Stimulated activated memory B cell treated with anti-CD40 and anti-IgM and Interleukin-4, amounts not matched to agents 10 μg/mL and 1 μg/mL and 100 μg/mL, for 72 hours (primary cell): ENCODE measurements at regions not wholly inside any gene's neighbourhood (a gene's known extent, or its start where the extent isn't known, plus 50 kb on each side); places are given as distances from the start of the nearest gene placed in this dataset.

Experiments used
- ATAC-seq: fragments of 150-1000 bp; cut with Tn5 transposase; 2 replicates; pipeline ENCODE4 v1.10.0; 2021
- H3K27ac Mint-ChIP-seq: one replicate; pipeline ENCODE4 v1.8.0; 2022; ENCODE audit warnings: mild to moderate bottlenecking, mixed read lengths
- H3K27me3 Mint-ChIP-seq: one replicate; pipeline ENCODE4 v1.8.0; 2022; ENCODE audit warnings: mixed read lengths
- H3K36me3 Mint-ChIP-seq: one replicate; pipeline ENCODE4 v1.8.0; 2022; ENCODE audit warnings: mixed read lengths
- H3K4me1 Mint-ChIP-seq: one replicate; pipeline ENCODE4 v1.8.0; 2022; ENCODE audit warnings: mixed read lengths
- H3K4me3 Mint-ChIP-seq: one replicate; pipeline ENCODE4 v1.8.0; 2022; ENCODE audit warnings: mild to moderate bottlenecking, moderate library complexity, mixed read lengths
- H3K9me3 Mint-ChIP-seq: one replicate; pipeline ENCODE4 v1.8.0; 2022; ENCODE audit warnings: mixed read lengths

GRCh38 chr2:192277494-192278109 is 82.9 kb upstream of the TMEFF2 start:
- Mint-ChIP-seq H3K27ac (no peak overlapping the region), H3K9me3 (no peaks in the 10 kb centered on the region), H3K27me3 (no peaks in the 10 kb centered on the region), H3K4me3 (no peak overlapping the region), H3K4me1 (peaks cover 9% of the 10 kb centered on the region), H3K36me3 (no peaks in the 10 kb centered on the region)
- no peak for ATAC-seq

- no peak for ATAC-seq
- no peak overlapping the region for H3K4me3 Mint-ChIP-seq
- H3K27me3 Mint-ChIP-seq, result no peaks in the 10 kb centered on the region
- H3K36me3 Mint-ChIP-seq, result no peaks in the 10 kb centered on the region
- peaks cover 9% of the 10 kb centered on the region for H3K4me1 Mint-ChIP-seq
- no peaks in the 10 kb centered on the region for H3K9me3 Mint-ChIP-seq
- H3K27ac Mint-ChIP-seq, result no peak overlapping the region
Measured at GRCh38 chr2:192275632-192276031, 80.9 kb upstream of the TMEFF2 start.

GRCh38 chr2:192267484-192267883 is 72.8 kb upstream of the TMEFF2 start:
- Mint-ChIP-seq H3K27me3 (no peaks in the 10 kb centered on the region), H3K4me1 (no peaks in the 10 kb centered on the region), H3K9me3 (no peaks in the 10 kb centered on the region), H3K27ac (no peak overlapping the region), H3K36me3 (no peaks in the 10 kb centered on the region), H3K4me3 (no peak overlapping the region)
- no peak for ATAC-seq

GRCh38 chr2:192265751-192266150 is 71.0 kb upstream of the TMEFF2 start:
- Mint-ChIP-seq H3K27ac (no peak overlapping the region), H3K36me3 (no peaks in the 10 kb centered on the region), H3K4me3 (no peak overlapping the region), H3K27me3 (no peaks in the 10 kb centered on the region), H3K9me3 (no peaks in the 10 kb centered on the region), H3K4me1 (no peaks in the 10 kb centered on the region)
- ATAC-seq, result no peak

- no peak for ATAC-seq
- Mint-ChIP-seq H3K9me3 (no peaks in the 10 kb centered on the region), H3K27me3 (no peaks in the 10 kb centered on the region), H3K27ac (no peak overlapping the region), H3K4me1 (no peaks in the 10 kb centered on the region), H3K4me3 (no peak overlapping the region), H3K36me3 (no peaks in the 10 kb centered on the region)
Measured at GRCh38 chr2:192254444-192254843, 59.7 kb upstream of the TMEFF2 start.

GRCh38 chr2:192253692-192254091 is 59.0 kb upstream of the TMEFF2 start:
- Mint-ChIP-seq H3K27me3 (no peaks in the 10 kb centered on the region), H3K9me3 (no peaks in the 10 kb centered on the region), H3K36me3 (no peaks in the 10 kb centered on the region), H3K4me1 (no peaks in the 10 kb centered on the region), H3K27ac (no peak overlapping the region), H3K4me3 (no peak overlapping the region)
- no peak for ATAC-seq

GRCh38 chr2:192250961-192251360 is 56.2 kb upstream of the TMEFF2 start:
- H3K36me3 Mint-ChIP-seq, result no peaks in the 10 kb centered on the region
- H3K27me3 Mint-ChIP-seq, result no peaks in the 10 kb centered on the region
- H3K27ac Mint-ChIP-seq, result no peak overlapping the region
- no peak overlapping the region for H3K4me3 Mint-ChIP-seq
- H3K9me3 Mint-ChIP-seq, result no peaks in the 10 kb centered on the region
- no peaks in the 10 kb centered on the region for H3K4me1 Mint-ChIP-seq
- no peak for ATAC-seq

- no peaks in the 10 kb centered on the region for H3K27me3 Mint-ChIP-seq
- ATAC-seq, result no peak
- no peaks in the 10 kb centered on the region for H3K4me1 Mint-ChIP-seq
- no peak overlapping the region for H3K4me3 Mint-ChIP-seq
- H3K9me3 Mint-ChIP-seq, result no peaks in the 10 kb centered on the region
- H3K36me3 Mint-ChIP-seq, result no peaks in the 10 kb centered on the region
- H3K27ac Mint-ChIP-seq, result no peak overlapping the region
Measured at GRCh38 chr2:192247456-192247855, 52.7 kb upstream of the TMEFF2 start.

- H3K27ac Mint-ChIP-seq, result no peak overlapping the region
- H3K4me1 Mint-ChIP-seq, result no peaks in the 10 kb centered on the region
- H3K27me3 Mint-ChIP-seq, result no peaks in the 10 kb centered on the region
- no peak for ATAC-seq
- H3K9me3 Mint-ChIP-seq, result no peaks in the 10 kb centered on the region
- no peak overlapping the region for H3K4me3 Mint-ChIP-seq
- no peaks in the 10 kb centered on the region for H3K36me3 Mint-ChIP-seq
Measured at GRCh38 chr2:192246297-192246696, 51.6 kb upstream of the TMEFF2 start.

- ATAC-seq, result no peak
- Mint-ChIP-seq H3K27me3 (no peaks in the 10 kb centered on the region), H3K36me3 (no peaks in the 10 kb centered on the region), H3K9me3 (no peaks in the 10 kb centered on the region), H3K4me3 (no peak overlapping the region), H3K4me1 (no peaks in the 10 kb centered on the region), H3K27ac (no peak overlapping the region)
Measured at GRCh38 chr2:192245329-192245728, 50.6 kb upstream of the TMEFF2 start.
